NCI-H1694 treated with DMSO at 0.1 percent for 48 hours (cell line): ENCODE measurements at regions not wholly inside any gene's neighbourhood (a gene's known extent, or its start where the extent isn't known, plus 50 kb on each side); places are given as distances from the start of the nearest gene placed in this dataset.
"Not testable (repeated sequence)": the region's sequence is repeated elsewhere in the genome, so short reads cannot be mapped to it uniquely, and the experiment has no call there.

Experiments
- DNase-seq: peaks from one replicate; lab custom pipeline; 2025; lab: John Stamatoyannopoulos, UW

GRCh38 chr20:53666144-53666543, 72.5 kb upstream of the ZNF217 start:
- no peak for DNase-seq

- no peak for DNase-seq
These were observed 70.5 kb upstream of the ZNF217 start for GRCh38 chr20:53664121-53664520.

- DNase-seq, result not testable (repeated sequence)
These were observed 69.9 kb upstream of the ZNF217 start for GRCh38 chr20:53663521-53663920.

GRCh38 chr20:53662595-53662994, 69.0 kb upstream of the ZNF217 start:
- DNase-seq, result no peak

GRCh38 chr20:53660947-53661381, 67.3 kb upstream of the ZNF217 start:
- no peak for DNase-seq

- DNase-seq, result no peak
These were observed 66.7 kb upstream of the ZNF217 start for GRCh38 chr20:53660078-53660909.

- no peak for DNase-seq
These were observed 65.3 kb upstream of the ZNF217 start for GRCh38 chr20:53658973-53659372.

- DNase-seq, result no peak
These were observed 64.7 kb upstream of the ZNF217 start for GRCh38 chr20:53658322-53658721.

GRCh38 chr20:53657732-53658131, 64.1 kb upstream of the ZNF217 start:
- DNase-seq, result no peak

GRCh38 chr20:53657279-53657678, 63.6 kb upstream of the ZNF217 start:
- no peak for DNase-seq

GRCh38 chr20:53656293-53657202, 62.9 kb upstream of the ZNF217 start:
- no peak for DNase-seq

- no peak for DNase-seq
These were observed 62.1 kb upstream of the ZNF217 start for GRCh38 chr20:53655625-53656292.

GRCh38 chr20:53654932-53655624, 61.4 kb upstream of the ZNF217 start:
- no peak for DNase-seq

GRCh38 chr20:53654521-53654920, 60.9 kb upstream of the ZNF217 start:
- not testable (repeated sequence) for DNase-seq

- DNase-seq, result no peak
These were observed 59.3 kb upstream of the ZNF217 start for GRCh38 chr20:53652859-53653517.

GRCh38 chr20:53652090-53652858, 58.6 kb upstream of the ZNF217 start:
- DNase-seq, result no peak

GRCh38 chr20:53649493-53649892, 55.9 kb upstream of the ZNF217 start:
- DNase-seq, result not testable (repeated sequence)

GRCh38 chr20:53647286-53647821, 53.7 kb upstream of the ZNF217 start:
- no peak for DNase-seq

GRCh38 chr20:53646550-53646949, 52.9 kb upstream of the ZNF217 start:
- no peak for DNase-seq

GRCh38 chr20:53645582-53645897, 51.9 kb upstream of the ZNF217 start:
- no peak for DNase-seq
